ENCODE measurements at regions not wholly inside any gene's neighbourhood (a gene's known extent, or its start where the extent isn't known, plus 50 kb on each side); places are given as distances from the start of the nearest gene placed in this dataset.

DNA sequence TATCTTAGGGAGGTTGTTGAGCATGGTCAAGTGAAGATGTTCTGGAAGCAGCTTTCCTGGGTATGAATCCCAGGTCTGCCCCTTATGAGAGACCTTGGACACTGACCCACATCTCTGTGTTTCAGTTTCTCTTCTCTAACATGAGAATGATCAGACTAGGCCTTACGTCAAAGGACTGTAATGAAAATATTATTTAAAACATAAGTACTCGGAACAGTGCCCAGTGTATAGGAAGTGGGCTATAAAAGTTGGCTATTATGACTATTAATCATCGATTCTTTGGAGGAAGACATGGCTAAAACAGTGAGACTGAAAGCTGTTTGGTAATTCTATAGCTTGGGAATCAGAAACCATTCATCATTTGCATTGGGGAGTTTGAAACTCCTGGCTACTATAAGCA is 65.3 kb upstream of the MYO10 start:
- no peak for DNase-seq (ENCODE audit: extremely low spot score)
- ChIA-PET POLR2A (no interaction called here), CTCF (no interaction called here)
- no peak for TF ChIP-seq FOXA1 (IDR thresholded peaks at IDR 0.05)
- no peak for TF ChIP-seq NFRKB (IDR thresholded peaks at IDR 0.05)
- TF ChIP-seq L3MBTL2 (conservative IDR thresholded peaks at IDR 0.05), result no peak
- no peak for TF ChIP-seq BHLHE40 (IDR thresholded peaks at IDR 0.05; ENCODE audit: borderline replicate concordance)
- TF ChIP-seq, protein P1, sequence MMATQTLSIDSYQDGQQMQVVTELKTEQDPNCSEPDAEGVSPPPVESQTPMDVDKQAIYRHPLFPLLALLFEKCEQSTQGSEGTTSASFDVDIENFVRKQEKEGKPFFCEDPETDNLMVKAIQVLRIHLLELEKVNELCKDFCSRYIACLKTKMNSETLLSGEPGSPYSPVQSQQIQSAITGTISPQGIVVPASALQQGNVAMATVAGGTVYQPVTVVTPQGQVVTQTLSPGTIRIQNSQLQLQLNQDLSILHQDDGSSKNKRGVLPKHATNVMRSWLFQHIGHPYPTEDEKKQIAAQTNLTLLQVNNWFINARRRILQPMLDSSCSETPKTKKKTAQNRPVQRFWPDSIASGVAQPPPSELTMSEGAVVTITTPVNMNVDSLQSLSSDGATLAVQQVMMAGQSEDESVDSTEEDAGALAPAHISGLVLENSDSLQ (IDR thresholded peaks at IDR 0.05), result no peak
- TF ChIP-seq LEF1 (IDR thresholded peaks at IDR 0.05; ENCODE audit: borderline replicate concordance), result no peak
- TF ChIP-seq HDGF (IDR thresholded peaks at IDR 0.05; ENCODE audit: borderline replicate concordance), result no peak
- no peak for TF ChIP-seq ELF4 (IDR thresholded peaks at IDR 0.05)

DNA sequence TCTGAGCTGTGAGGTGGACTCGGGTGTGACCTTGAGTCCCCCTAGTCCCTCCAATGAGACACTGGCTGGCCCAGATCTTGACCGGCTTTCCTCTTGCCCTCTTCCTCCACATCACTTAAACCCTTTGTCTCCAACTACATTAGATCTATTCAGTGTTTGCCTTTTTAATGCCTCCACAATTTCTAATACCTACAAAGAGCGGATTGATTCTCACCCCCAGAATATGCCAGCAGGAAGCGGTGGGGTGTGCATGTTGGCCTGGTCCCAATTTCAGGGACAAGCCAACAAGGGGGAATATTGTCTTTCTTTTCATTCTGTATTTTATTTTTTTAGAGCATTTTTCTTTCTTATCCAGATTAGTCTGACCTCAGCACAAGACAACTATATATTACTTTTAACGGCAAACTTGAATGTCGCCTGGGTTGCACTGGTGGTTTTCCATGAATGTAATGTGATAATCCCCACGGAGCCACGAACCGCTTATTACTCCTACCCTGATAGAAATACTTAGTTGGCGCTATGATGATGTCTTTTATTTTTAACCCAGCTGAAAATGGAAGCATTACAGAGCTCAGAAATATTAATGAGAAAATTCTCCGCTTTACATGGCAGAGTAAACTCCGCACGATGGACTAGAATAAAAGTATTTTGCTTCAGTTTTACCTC is 68.5 kb upstream of the MYO10 start:
- CTCF ChIA-PET, result no interaction called here
- no peak for DNase-seq (ENCODE audit: extremely low spot score)
- POLR2A ChIA-PET, result no interaction called here
- TF ChIP-seq BHLHE40 (IDR thresholded peaks at IDR 0.05; ENCODE audit: borderline replicate concordance) (no peak), NFRKB (IDR thresholded peaks at IDR 0.05) (no peak), ARNT (IDR thresholded peaks at IDR 0.05) (no peak), TARDBP (IDR thresholded peaks at IDR 0.05) (no peak), FOXA1 (IDR thresholded peaks at IDR 0.05) (no peak), LEF1 (IDR thresholded peaks at IDR 0.05; ENCODE audit: borderline replicate concordance) (no peak), HDGF (IDR thresholded peaks at IDR 0.05; ENCODE audit: borderline replicate concordance) (no peak), FOXK2 (IDR thresholded peaks at IDR 0.05) (no peak), SP1 (IDR thresholded peaks at IDR 0.05) (no peak), FOXM1 (IDR thresholded peaks at IDR 0.05; ENCODE audit: borderline replicate concordance) (no peak), CTBP1 (IDR thresholded peaks at IDR 0.05; ENCODE audit: borderline replicate concordance) (no peak), ELF4 (IDR thresholded peaks at IDR 0.05) (no peak), ZNF384 (IDR thresholded peaks at IDR 0.05) (no peak), SUZ12 (IDR thresholded peaks at IDR 0.05) (no peak), L3MBTL2 (conservative IDR thresholded peaks at IDR 0.05) (no peak)
- TF ChIP-seq, protein P1 (IDR thresholded peaks at IDR 0.05), result no peak

DNA sequence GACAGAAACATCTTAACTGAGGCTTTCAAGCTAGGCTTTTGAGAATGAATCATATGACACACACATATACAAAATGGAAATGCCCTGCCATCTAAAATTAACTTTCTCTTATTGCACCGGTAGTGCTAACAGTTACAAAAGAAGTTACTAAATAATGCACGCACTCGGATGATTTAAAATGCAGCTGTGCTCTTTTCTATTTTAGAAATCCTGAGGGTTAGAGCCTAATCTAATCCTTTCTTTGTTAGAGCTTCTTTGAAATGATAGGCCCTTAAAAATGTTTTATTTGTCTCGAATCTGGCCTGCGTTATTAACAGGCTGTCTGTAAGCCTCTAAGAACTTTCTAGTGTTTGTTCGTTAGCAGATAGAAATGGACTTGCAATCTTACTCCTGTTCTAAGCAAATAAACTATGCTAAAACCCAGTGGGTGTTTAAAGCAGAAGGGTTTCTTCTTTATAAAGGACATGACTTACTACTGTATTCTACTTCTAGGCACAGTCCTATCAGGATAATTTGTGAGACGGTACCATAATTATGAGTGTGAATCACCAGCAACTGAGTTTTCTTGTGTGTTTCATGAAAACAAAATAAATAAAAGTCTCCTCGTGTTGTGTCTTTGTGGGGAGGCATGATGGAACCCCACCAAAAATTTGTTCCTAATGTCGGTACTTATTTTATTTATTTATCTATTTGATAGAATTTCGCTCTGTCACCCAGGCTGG is 69.2 kb upstream of the MYO10 start:
- POLR2A ChIA-PET, result no interaction called here

DNA sequence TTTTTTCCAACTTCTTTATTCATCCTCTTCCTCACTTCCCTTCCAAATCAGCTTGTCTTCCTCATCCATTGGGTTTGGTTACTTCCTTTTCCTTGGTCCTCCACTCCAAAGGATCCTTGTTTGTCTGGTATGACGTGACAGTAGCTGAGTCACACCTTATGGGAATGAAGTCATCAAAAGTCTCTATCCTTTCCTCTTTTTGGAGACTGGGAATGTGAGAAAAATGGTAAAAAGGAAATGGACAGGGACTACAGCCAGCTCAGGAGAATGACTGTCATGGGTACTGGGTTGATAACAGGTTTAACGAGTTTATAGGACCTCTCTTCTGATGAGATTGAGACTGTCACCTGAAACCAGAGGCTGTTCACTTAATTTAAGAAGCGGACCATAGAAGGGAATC is 76.2 kb upstream of the MYO10 start:
- POLR2A ChIA-PET, result no interaction called here
- CTCF ChIA-PET, result no interaction called here
- DNase-seq (ENCODE audit: extremely low spot score), result no peak
- TF ChIP-seq ARNT (IDR thresholded peaks at IDR 0.05) (no peak), SP1 (IDR thresholded peaks at IDR 0.05) (no peak), BHLHE40 (IDR thresholded peaks at IDR 0.05; ENCODE audit: borderline replicate concordance) (no peak), HDGF (IDR thresholded peaks at IDR 0.05; ENCODE audit: borderline replicate concordance) (no peak), FOXM1 (IDR thresholded peaks at IDR 0.05; ENCODE audit: borderline replicate concordance) (no peak), ZNF384 (IDR thresholded peaks at IDR 0.05) (no peak), FOXK2 (IDR thresholded peaks at IDR 0.05) (no peak), L3MBTL2 (conservative IDR thresholded peaks at IDR 0.05) (no peak), NFRKB (IDR thresholded peaks at IDR 0.05) (no peak), FOXA1 (IDR thresholded peaks at IDR 0.05) (no peak), LEF1 (IDR thresholded peaks at IDR 0.05; ENCODE audit: borderline replicate concordance) (no peak), SUZ12 (IDR thresholded peaks at IDR 0.05) (no peak), CTBP1 (IDR thresholded peaks at IDR 0.05; ENCODE audit: borderline replicate concordance) (no peak), ELF4 (IDR thresholded peaks at IDR 0.05) (no peak), TARDBP (IDR thresholded peaks at IDR 0.05) (no peak)
- TF ChIP-seq, protein P1 (IDR thresholded peaks at IDR 0.05), result no peak

More for the DNA sequence above, 69.2 kb upstream of the MYO10 start:
- no peak for DNase-seq (ENCODE audit: extremely low spot score)
- CTCF ChIA-PET, result interaction anchor here (0.9 kb wide), 1 partner anchor 127 kb away, joined by 3 read pairs; no protein-coding TSS in a partner anchor
- TF ChIP-seq ARNT (IDR thresholded peaks at IDR 0.05), result no peak
- no peak for TF ChIP-seq SP1 (IDR thresholded peaks at IDR 0.05)
- TF ChIP-seq, protein P1 (IDR thresholded peaks at IDR 0.05), result no peak
- TF ChIP-seq ZNF384 (IDR thresholded peaks at IDR 0.05), result no peak
- TF ChIP-seq CTBP1 (IDR thresholded peaks at IDR 0.05; ENCODE audit: borderline replicate concordance), result no peak
- no peak for TF ChIP-seq BHLHE40 (IDR thresholded peaks at IDR 0.05; ENCODE audit: borderline replicate concordance)
- no peak for TF ChIP-seq NFRKB (IDR thresholded peaks at IDR 0.05)
- TF ChIP-seq ELF4 (IDR thresholded peaks at IDR 0.05), result no peak
- TF ChIP-seq FOXM1 (IDR thresholded peaks at IDR 0.05; ENCODE audit: borderline replicate concordance), result no peak
- TF ChIP-seq TARDBP (IDR thresholded peaks at IDR 0.05), result no peak
- no peak for TF ChIP-seq L3MBTL2 (conservative IDR thresholded peaks at IDR 0.05)
- TF ChIP-seq HDGF (IDR thresholded peaks at IDR 0.05; ENCODE audit: borderline replicate concordance), result no peak

DNA sequence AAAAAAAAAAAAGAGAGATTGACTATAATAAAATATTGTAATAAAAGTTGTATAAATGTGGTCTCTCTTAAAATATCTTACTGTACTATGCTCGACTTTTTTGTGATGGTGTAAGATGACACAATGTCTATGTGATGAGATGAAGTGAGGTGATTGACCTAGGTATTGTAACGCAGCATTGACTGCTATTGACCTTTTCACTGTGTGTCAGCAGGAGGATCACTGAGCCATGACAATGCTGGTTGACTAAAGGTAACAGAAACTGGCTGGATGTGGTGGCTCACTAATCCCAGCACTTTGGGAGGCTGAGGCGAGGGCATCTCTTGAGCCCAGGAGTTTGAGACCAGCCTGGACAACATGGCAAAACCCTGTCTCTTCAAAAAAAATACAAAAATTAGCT is 78.6 kb upstream of the MYO10 start:
- ChIA-PET POLR2A (no interaction called here), CTCF (no interaction called here)
- no peak for TF ChIP-seq NFRKB (IDR thresholded peaks at IDR 0.05)
- no peak for TF ChIP-seq ELF4 (IDR thresholded peaks at IDR 0.05)
- no peak for DNase-seq (ENCODE audit: extremely low spot score)

Data from HEK293T (cell line).